ENCODE measurements at regions not wholly inside any gene's neighbourhood (a gene's known extent, or its start where the extent isn't known, plus 50 kb on each side); places are given as distances from the start of the nearest gene placed in this dataset.

GRCh38 chr18:43649649-43650357, 372.5 kb upstream of the SYT4 start:
- Mint-ChIP-seq H3K27ac (ENCODE audit: unreplicated experiment) (no peak overlapping the region), H3K36me3 (ENCODE audit: insufficient read depth, unreplicated experiment) (no peaks in the 10 kb centered on the region), H3K4me3 (ENCODE audit: low read depth, unreplicated experiment) (no peak overlapping the region), H3K4me1 (ENCODE audit: low read depth, unreplicated experiment) (no peaks in the 10 kb centered on the region), H3K27me3 (ENCODE audit: unreplicated experiment) (no peaks in the 10 kb centered on the region), H3K9me3 (ENCODE audit: low read depth, unreplicated experiment) (peaks cover 14% of the 10 kb centered on the region)
- no TSS peak for BruUV-seq (replicated peaks)
- CTCF ChIA-PET: no interaction called here
- intact Hi-C loops (cut with micrococcal nuclease; ENCODE audit: unreplicated experiment): no loop called here
- no peak for DNase-seq
- TF ChIP-seq CTCF (IDR thresholded peaks at IDR 0.05; ENCODE audit: unreplicated experiment): no peak

GRCh38 chr18:43650426-43650825, 373.1 kb upstream of the SYT4 start:
- CTCF ChIA-PET: no interaction called here
- intact Hi-C loops (cut with micrococcal nuclease; ENCODE audit: unreplicated experiment): no loop called here
- no peak overlapping the region for H3K4me3 Mint-ChIP-seq (ENCODE audit: low read depth, unreplicated experiment)
- H3K4me1 Mint-ChIP-seq (ENCODE audit: low read depth, unreplicated experiment): no peaks in the 10 kb centered on the region
- no peak for TF ChIP-seq CTCF (IDR thresholded peaks at IDR 0.05; ENCODE audit: unreplicated experiment)
- no peak overlapping the region for H3K27ac Mint-ChIP-seq (ENCODE audit: unreplicated experiment)
- no TSS peak for BruUV-seq (replicated peaks)
- peaks cover 16% of the 10 kb centered on the region for H3K9me3 Mint-ChIP-seq (ENCODE audit: low read depth, unreplicated experiment)
- DNase-seq: no peak
- no peaks in the 10 kb centered on the region for H3K27me3 Mint-ChIP-seq (ENCODE audit: unreplicated experiment)
- no peaks in the 10 kb centered on the region for H3K36me3 Mint-ChIP-seq (ENCODE audit: insufficient read depth, unreplicated experiment)

- Mint-ChIP-seq H3K4me3 (ENCODE audit: low read depth, unreplicated experiment) (no peak overlapping the region), H3K36me3 (ENCODE audit: insufficient read depth, unreplicated experiment) (no peaks in the 10 kb centered on the region), H3K27me3 (ENCODE audit: unreplicated experiment) (no peaks in the 10 kb centered on the region), H3K27ac (ENCODE audit: unreplicated experiment) (no peak overlapping the region), H3K4me1 (ENCODE audit: low read depth, unreplicated experiment) (no peaks in the 10 kb centered on the region), H3K9me3 (ENCODE audit: low read depth, unreplicated experiment) (peaks cover 16% of the 10 kb centered on the region)
- no peak for DNase-seq
- BruUV-seq (replicated peaks): no TSS peak
- CTCF ChIA-PET: no interaction called here
- intact Hi-C loops (cut with micrococcal nuclease; ENCODE audit: unreplicated experiment): no loop called here
- no peak for TF ChIP-seq CTCF (IDR thresholded peaks at IDR 0.05; ENCODE audit: unreplicated experiment)
These were observed 373.8 kb upstream of the SYT4 start for GRCh38 chr18:43651057-43651456.

GRCh38 chr18:43656547-43656946, 379.3 kb upstream of the SYT4 start:
- Mint-ChIP-seq H3K9me3 (ENCODE audit: low read depth, unreplicated experiment) (peaks cover 14% of the 10 kb centered on the region), H3K27ac (ENCODE audit: unreplicated experiment) (no peak overlapping the region), H3K27me3 (ENCODE audit: unreplicated experiment) (no peaks in the 10 kb centered on the region), H3K36me3 (ENCODE audit: insufficient read depth, unreplicated experiment) (no peaks in the 10 kb centered on the region), H3K4me3 (ENCODE audit: low read depth, unreplicated experiment) (no peak overlapping the region), H3K4me1 (ENCODE audit: low read depth, unreplicated experiment) (no peaks in the 10 kb centered on the region)
- DNase-seq: no peak
- CTCF ChIA-PET: no interaction called here
- no TSS peak for BruUV-seq (replicated peaks)
- intact Hi-C loops (cut with micrococcal nuclease; ENCODE audit: unreplicated experiment): no loop called here
- no peak for TF ChIP-seq CTCF (IDR thresholded peaks at IDR 0.05; ENCODE audit: unreplicated experiment)
